IPS-18c (cell line): ENCODE measurements at regions not wholly inside any gene's neighbourhood (a gene's known extent, or its start where the extent isn't known, plus 50 kb on each side); places are given as distances from the start of the nearest gene placed in this dataset.
"Not testable (repeated sequence)": the region's sequence is repeated elsewhere in the genome, so short reads cannot be mapped to it uniquely, and the experiment has no call there.

ENCODE experiments used
- H3K4me3 ChIP-seq: 2 replicates; pipeline ENCODE4 v1.7.0; 2013; ENCODE audit warnings: low read depth, mild to moderate bottlenecking, low read length, moderate library complexity; ENCODE audit not compliant: insufficient read depth
- H3K9me3 ChIP-seq: one replicate; pipeline ENCODE4 v1.6.1; 2013; ENCODE audit warnings: mild to moderate bottlenecking, low read length, moderate library complexity; ENCODE audit not compliant: control insufficient read depth, insufficient read depth

DNA sequence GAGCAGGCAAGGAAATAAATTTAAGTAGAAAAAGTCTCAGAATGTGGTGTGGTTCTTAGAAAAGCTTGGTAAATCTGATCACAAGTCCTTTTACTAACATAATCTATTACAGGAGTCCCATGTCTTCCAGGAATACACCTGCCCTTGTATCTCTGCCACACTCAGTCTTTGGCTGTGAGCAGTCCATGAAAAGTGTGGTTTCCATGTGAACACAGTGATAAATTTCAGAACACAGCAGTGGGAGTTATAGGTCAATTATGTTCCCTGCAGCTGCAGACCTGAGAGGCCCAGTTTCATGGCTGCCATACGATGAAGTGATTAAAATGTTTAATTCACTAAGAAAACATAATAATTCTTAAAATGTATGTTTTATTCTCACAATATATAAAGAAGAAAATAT, 366.9 kb upstream of the STAC start:
- no peak overlapping the region for H3K4me3 ChIP-seq

DNA sequence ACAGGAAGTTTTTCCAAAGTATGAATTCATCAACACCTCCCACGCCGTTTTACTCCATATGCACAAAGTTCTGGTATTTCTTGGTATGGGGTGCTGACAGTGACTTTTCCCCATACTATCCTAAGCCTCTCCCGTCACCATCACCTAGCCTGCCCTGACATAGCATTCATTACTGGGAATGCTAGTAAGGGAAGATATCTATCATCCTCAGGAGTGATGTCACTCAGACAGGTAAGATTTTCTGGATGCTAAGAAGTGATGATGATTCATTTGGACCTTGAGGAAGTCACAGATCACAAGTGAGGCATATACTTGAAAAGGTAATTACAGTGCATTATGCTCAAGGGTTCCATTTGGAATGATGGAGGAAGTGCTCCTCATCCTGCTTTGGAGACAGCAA, 355.1 kb upstream of the STAC start:
- H3K4me3 ChIP-seq, result no peak overlapping the region
- no peaks in the 10 kb centered on the region for H3K9me3 ChIP-seq

More for the DNA sequence above, 366.9 kb upstream of the STAC start:
- H3K9me3 ChIP-seq, result no peaks in the 10 kb centered on the region

DNA sequence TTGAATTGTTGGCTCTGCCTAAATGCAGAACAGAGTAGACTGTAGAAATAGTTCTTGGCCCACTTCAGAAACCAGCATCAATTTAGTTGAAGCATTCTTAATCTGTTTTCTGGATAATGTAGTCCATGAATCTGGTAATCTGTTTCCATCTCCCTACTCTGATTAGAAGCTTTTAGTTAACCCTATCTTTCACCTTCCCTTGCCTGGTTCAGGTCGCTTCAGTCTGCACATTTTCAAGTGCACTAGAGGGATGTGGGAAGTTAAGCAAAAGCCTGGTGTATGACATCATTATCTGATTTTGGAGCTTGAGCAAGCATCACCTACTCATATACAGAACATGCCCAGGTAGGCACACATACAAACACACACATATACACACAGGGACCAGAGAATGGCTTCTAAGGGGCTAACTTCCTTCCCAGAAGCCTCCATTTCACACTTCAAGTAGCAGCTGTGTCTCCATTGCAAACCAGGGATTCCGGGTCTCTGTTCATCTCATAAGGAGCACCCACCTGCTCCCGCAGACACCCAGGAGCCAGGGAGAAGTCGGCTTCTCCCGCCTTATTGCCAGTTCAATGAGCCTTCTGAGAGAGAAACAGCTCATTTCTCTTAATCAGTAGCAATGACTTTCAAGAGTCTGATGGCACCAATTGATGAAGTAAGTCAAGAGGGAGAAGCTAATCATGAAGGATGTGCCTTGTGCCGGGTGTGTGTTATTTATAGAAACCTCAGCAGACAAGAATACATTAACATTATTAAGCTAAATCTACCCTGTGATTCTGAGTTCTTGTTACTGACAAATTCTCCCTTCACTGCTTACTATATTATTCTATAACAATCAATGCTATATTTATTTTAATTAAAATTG, 347.9 kb upstream of the STAC start:
- Histone ChIP-seq H3K4me3 (no peak overlapping the region), H3K9me3 (no peaks in the 10 kb centered on the region)

DNA sequence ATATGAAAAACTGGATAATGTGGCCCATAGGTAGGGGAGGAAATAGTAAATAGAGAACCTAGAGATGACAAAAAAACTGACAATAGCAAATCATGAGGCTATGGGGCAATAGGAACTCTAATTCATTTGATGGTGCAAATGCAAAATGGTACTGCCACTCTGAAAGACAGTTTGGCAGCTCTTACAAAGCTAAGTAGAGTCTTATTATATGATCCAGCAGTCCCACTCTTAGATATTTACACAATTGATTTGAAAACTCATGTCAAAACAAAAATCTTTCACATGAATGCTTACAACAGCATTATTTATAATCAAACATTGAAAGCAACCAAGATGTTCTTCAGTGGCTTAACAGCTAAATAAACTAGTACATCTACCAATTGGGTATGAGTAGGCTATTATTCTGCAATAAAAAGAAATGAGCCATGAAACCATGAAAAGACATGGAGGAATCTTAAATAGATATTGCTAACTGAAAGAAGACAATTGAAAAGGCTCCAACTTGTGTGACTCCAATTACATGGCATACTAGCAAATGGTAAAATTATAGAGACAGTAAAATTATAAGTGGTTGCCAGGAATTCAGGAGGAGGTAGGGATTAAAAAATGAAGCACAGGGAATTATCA, 321.8 kb upstream of the STAC start:
- Histone ChIP-seq H3K9me3 (no peaks in the 10 kb centered on the region), H3K4me3 (no peak overlapping the region)

DNA sequence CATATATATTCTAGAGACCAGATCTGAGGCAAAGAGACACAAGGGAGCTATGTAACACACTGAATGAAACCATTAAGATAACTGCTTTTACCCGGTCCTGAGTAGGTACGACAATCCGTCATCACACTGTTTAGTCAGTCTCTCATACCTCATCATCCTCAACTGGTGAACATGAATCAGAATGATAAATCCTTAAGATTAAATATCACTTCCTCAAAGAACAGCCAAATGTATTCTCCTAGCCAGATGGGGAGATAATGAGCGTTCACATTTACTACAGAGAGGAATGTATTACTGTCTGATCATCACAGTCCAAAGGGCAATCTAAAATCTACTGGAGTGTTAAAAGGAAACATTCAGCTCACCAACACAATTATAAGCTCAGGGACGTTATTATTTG, 319.4 kb upstream of the STAC start:
- Histone ChIP-seq H3K9me3 (no peaks in the 10 kb centered on the region), H3K4me3 (no peak overlapping the region)

DNA sequence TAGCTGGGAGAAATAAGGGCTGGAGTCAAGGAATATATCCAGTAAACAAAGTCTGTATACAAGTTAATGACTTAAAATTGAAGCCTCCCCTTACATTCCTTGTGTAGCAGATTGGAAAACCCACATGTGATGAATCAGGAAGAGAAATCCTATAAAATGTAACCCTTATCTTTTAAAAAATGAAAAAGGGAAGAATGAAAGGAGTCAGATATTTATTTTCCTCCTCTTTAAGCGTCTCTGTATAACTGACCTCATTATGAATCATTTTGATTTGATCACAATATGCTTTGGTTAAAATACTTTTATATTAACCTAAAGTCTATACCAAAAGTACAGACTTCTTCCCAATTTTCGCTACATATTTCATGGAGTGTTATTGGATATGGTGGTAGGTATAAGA, 316.3 kb upstream of the STAC start:
- Histone ChIP-seq H3K4me3 (no peak overlapping the region), H3K9me3 (no peaks in the 10 kb centered on the region)

DNA sequence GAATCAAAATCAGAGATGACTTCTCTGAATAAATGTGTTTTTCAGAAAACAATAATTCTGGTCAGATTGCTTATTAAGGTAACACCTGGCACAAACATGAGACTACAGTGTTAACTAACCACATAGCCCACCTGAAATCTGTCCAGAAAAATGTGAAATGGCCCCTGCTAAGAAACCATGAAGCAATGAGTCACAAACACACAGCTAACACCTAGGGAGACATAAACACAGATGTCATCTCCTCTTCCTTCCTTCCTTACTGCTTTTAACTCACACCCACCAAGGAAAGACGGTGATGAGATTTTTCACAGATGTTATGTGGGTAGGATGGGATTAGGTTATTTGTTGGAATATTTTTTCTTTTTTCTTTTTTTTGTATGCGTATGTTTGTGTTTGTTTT, 315.0 kb upstream of the STAC start:
- Histone ChIP-seq H3K4me3 (no peak overlapping the region), H3K9me3 (no peaks in the 10 kb centered on the region)

DNA sequence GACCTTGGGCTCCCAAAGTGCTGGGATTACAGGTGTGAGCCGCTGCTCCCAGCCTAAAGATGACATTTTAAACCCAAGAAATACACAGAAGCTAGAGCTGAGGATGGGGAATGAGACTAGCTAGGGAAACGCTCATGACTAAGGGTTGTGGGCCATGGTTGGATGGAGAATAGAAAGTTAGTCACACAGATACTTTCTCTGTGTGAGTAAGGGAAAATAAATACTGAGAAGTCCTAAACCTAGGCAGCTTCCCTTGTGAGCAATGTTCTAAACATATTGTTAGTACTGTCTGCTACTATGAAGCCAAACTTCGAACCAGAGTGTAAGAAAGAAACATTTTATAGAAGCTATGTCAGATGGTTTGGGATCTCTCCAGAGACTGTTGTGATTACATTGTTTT, 304.8 kb upstream of the STAC start:
- Histone ChIP-seq H3K4me3 (no peak overlapping the region), H3K9me3 (no peaks in the 10 kb centered on the region)

DNA sequence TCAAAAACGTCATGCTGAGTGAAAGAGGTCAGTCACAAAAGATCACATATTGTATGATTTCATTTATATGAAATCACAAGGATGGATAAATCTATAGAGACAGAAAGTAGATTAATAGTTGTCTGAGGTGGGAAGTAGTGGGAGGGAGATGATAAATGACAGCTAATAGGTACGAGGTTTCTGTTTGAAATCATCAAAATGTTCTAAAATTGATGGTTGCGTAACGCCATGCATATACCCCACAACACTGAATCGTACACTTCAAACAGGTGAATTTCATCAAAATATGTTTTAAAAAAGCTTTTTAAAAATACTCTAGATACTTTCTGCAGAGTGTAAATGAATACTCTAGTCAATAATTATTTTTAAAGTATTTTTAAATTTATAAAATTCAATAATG, 303.0 kb upstream of the STAC start:
- H3K4me3 ChIP-seq, result no peak overlapping the region
- H3K9me3 ChIP-seq, result no peaks in the 10 kb centered on the region

DNA sequence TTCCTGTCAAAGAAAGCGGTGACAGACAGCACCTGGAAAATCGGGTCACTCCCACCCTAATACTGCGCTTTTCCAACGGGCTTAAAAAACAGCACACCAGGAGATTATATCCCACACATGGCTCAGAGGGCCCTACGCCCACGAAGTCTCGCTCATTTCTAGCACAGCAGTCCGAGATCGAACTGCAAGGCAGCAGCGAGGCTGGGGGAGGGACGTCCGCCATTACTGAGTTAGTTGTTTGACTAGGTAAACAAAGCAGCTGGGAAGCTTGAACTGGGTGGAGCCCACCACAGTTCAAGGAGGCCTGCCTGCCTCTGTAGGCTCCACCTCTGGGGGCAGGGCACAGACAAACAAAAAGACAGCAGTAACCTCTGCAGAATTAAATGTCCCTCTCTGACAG, 297.3 kb upstream of the STAC start:
- H3K4me3 ChIP-seq, H3K9me3 ChIP-seq: not testable (repeated sequence)

DNA sequence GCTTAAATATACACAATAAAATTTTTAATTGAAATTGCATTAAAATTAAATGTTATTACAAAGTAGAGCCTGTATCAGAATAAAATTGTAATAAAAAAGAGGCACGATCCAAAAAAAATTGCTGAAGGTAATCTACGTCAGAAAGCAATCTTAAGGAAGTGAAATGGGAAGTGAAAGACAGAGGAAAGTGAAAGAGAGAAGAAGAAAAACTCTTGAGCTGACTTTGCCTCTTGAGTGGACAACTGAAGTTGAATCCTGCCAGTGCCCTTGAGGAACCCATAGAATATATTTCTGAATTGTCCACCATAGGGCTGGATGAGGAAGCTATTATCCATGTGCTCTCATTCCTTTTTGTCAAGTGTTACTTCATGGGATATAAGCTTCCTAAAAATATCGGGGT, 285.1 kb upstream of the STAC start:
- Histone ChIP-seq H3K4me3 (no peak overlapping the region), H3K9me3 (no peaks in the 10 kb centered on the region)

DNA sequence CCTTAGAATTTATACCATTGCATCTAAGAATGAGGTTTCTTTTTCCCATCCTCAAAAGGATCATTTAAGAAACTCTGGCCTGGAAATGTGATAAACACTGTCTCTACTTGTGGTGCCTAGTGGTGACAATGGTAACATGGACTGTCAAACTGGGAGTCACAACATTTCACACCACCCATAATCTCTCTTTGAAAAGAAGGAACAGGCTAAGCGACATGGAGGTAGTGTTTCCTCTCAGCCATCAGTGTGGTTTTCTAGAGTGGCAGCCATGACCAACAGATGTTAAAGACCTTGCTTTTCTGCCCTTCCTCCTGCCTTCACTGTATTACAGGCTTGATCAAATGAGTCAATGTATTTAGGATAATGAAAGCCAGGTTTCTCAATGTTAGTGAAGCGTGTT, 283.1 kb upstream of the STAC start:
- H3K9me3 ChIP-seq, result no peaks in the 10 kb centered on the region
- no peak overlapping the region for H3K4me3 ChIP-seq

DNA sequence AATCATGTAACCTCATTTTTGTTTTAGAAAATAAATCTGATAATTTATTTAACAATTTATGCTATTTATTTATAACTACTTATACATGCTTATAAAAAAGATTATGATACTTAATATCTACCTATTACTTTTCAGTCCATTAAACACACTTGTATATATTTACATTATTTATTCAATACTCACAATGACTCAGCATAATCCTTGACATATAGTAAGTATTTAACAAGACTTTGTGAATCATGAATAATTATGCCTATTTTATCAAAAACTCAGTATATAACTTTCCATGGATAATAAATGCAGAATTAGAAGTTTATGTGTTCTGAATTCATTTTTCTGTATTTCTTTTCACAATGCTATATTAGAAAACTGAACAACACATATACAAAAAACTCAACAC, 266.0 kb upstream of the STAC start:
- no peak overlapping the region for H3K4me3 ChIP-seq
- H3K9me3 ChIP-seq, result no peaks in the 10 kb centered on the region

DNA sequence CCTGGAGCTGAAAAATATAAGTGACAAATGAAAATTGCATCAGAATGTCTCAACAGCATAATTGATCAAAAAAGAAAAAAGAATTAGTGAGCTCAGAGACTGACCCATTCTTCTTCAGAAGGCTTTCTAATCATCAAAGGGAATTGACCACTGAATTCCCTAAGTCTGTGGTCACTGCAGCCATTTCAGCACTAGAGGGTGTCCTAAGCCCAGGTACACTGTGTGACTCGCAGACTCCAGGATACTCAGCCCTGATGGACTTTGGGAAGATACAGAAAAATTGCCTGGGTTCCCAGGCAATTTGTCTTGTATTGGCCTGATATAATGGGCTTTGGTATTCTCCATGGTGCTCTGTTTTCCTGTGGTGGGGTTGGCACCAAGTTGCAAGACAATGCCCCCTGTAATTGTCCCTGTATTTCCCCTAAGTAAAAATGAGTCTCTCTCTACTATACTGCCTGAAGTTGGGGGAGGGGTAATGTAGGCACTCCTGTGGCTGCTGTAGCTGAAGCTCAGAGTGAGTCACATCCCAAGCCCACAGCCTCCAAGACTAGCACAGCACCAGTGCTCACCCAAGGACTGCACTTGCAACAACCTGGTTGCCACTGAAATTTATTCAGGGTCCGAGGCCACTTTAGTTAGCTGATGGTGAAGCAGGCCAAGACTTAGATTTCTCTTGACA, 256.0 kb upstream of the STAC start:
- peaks cover 2% of the 10 kb centered on the region for H3K9me3 ChIP-seq
- H3K4me3 ChIP-seq, result no peak overlapping the region

DNA sequence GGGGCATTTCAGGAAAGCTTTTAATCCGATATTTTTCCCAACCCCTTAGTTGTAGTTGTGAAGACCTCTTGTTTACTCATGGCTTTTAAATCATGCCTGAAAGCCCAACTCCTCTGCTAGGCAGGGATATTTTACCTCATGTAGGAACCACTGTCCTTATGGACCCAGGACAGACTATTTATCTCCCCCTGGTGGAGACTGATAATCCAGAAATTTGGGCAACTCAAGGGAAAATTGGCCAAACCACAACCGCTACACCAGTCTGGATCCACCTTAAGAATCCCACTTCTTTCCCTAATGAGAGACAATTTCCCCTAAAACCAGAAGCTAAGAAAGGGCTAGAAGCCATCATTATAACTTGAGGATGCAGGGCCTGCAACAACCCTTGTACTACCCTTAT, 248.1 kb upstream of the STAC start:
- peaks cover 2% of the 10 kb centered on the region for H3K9me3 ChIP-seq
- no peak overlapping the region for H3K4me3 ChIP-seq

DNA sequence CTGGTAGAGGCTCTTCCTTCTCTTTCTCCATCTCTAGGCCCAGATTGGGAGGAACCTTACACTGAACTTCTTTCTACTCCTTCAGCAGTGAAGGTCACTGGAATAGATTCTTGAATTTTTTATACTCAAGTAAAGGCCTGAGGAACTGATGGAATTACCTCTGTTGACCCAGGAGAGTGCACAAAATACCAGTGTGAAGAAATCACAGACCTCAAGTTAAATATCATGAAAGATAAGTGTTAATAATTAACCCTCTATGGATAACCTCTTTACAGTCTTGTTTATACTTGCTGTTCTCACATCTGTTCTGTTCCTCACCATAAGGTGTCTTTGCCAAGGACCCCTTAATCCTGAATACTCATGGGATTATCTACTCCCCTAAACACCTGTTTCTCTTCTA, 244.4 kb upstream of the STAC start:
- no peak overlapping the region for H3K4me3 ChIP-seq
- no peaks in the 10 kb centered on the region for H3K9me3 ChIP-seq

DNA sequence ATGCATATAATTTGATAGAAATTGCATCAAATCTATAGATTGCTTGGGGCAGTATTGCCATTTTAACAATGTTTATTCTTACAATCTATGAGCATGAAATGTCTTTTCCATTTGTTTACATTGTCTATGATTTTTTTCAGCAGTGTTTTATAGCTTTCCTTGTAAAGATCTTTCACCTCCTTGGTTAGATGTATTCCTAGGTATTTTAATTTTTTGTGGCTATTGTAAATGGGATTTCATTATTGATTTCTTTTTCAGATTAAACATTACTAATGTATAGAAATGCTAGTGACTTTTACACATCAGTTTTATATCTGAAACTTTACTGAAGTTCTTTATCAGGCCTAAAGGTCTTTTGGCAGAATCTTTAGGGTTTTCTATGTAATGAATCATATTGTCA, 237.6 kb upstream of the STAC start:
- no peak overlapping the region for H3K4me3 ChIP-seq
- H3K9me3 ChIP-seq, result no peaks in the 10 kb centered on the region

DNA sequence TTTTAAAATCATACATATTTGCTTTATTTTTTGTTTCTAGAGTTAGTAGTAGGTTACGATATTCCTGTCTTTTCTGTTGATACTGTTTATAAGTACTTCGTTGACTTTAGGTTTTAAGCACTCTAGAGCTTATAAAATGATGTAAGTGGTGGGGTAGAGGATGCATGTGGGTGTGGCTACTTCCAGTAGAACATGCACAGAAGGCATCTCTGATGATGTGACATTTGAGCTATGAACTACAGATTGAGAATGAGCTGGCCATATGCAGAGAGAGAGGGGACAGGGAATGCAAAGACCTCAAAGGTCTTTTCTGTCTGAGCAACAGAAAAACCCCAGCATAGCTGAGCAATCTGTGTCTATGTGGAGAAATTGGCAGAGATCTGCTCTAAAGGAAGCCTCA, 233.9 kb upstream of the STAC start:
- Histone ChIP-seq H3K4me3 (no peak overlapping the region), H3K9me3 (no peaks in the 10 kb centered on the region)
